Right lobe of liver (tissue), 4 donors: ENCODE measurements at regions not wholly inside any gene's neighbourhood (a gene's known extent, or its start where the extent isn't known, plus 50 kb on each side); places are given as distances from the start of the nearest gene placed in this dataset.
"Not testable (repeated sequence)": the region's sequence is repeated elsewhere in the genome, so short reads cannot be mapped to it uniquely, and the experiment has no call there.

Experiments used
- CTCF ChIP-seq, 4 donors: fragments of 200-600 bp in 3 of 4; fragments of 450-650 bp in 1 of 4; IDR thresholded peaks; one replicate each; pipeline versions ENCODE4 v1.5.1 to v1.8.0; 2016 to 2022; ENCODE audit warnings: antibody characterized with exemption in 4 of 4, mild to moderate bottlenecking in 2 of 4
- POLR2A ChIP-seq: fragments of 450-650 bp; IDR thresholded peaks from one replicate; pipeline ENCODE4 v1.6.1; 2017; ENCODE audit warnings: antibody characterized with exemption, mild to moderate bottlenecking
- donor health status: DM: no; HTN: no; CAD: no.
- donor health status: DM: no; HTN: no; CAD: no.
- donor health status: DM: no; HTN: yes; CAD: no.

GRCh38 chr1:104217395-104217986, 467.8 kb downstream of the AMY1C start:
- TF ChIP-seq CTCF (IDR thresholded peaks at IDR 0.05); POLR2A: not testable (repeated sequence)
